Activated T-helper 17 cell treated with anti-CD3 and anti-CD28 coated beads, Interleukin-2, amount 50 U/mL, for 72 hours (primary cell): ENCODE measurements at regions not wholly inside any gene's neighbourhood (a gene's known extent, or its start where the extent isn't known, plus 50 kb on each side); places are given as distances from the start of the nearest gene placed in this dataset.
"Not testable (repeated sequence)": the region's sequence is repeated elsewhere in the genome, so short reads cannot be mapped to it uniquely, and the experiment has no call there.

ENCODE experiments used
- ATAC-seq: fragments of 150-1000 bp; cut with Tn5 transposase; replicated peaks from 2 replicates; pipeline ENCODE4 v1.10.0; 2021; ENCODE audit warnings: mild to moderate bottlenecking, moderate library complexity
- H3K27ac Mint-ChIP-seq: one replicate; pipeline ENCODE4 v1.8.0; 2022; ENCODE audit warnings: mixed read lengths
- H3K27me3 Mint-ChIP-seq: one replicate; pipeline ENCODE4 v1.8.0; 2022; ENCODE audit warnings: mixed read lengths
- H3K36me3 Mint-ChIP-seq: one replicate; pipeline ENCODE4 v1.8.0; 2022; ENCODE audit warnings: low read depth, mild to moderate bottlenecking, mixed read lengths
- H3K4me1 Mint-ChIP-seq: one replicate; pipeline ENCODE4 v1.8.0; 2022; ENCODE audit warnings: mixed read lengths
- H3K4me3 Mint-ChIP-seq: one replicate; pipeline ENCODE4 v1.8.0; 2022; ENCODE audit warnings: mild to moderate bottlenecking, mixed read lengths
- H3K9me3 Mint-ChIP-seq: one replicate; pipeline ENCODE4 v1.8.0; 2022; ENCODE audit warnings: mixed read lengths

DNA sequence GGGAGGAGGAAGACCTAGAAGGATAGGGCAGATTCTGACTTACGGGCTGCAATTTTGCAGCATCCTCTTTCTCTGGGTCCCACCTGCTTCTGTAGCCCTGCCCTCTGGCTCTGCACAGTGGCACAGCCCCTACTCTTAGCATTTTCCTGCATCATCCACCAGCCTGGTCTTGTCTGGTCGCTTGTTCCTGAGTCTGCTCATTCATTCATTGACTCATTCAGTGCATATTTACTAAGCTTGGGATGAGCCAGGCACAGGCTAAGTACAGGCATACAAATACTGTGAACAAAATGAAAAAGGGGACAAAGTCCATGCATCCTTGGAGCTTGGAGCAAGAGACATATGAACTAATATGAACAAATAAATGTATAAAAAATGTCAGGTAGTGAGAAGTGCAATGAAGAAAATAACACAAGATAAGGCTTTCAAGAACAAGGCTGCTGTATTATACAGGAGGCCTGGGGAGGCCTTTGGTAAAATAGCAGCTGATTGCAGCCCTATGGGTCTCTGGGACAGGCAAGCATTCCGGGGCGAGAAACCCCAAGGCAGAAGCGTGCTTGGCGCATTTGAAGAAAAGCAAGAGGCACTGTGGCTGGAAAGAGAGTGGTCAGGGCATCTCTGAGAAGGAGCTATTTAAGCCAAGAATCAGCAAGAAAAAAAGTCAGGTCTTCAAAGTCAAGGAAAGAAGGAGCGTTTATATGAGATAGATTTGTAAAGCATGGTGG, 108.0 kb upstream of the ALX4 start:
- Mint-ChIP-seq H3K4me3 (no peak overlapping the region), H3K4me1 (no peaks in the 10 kb centered on the region), H3K9me3 (no peaks in the 10 kb centered on the region), H3K27me3 (peaks cover 20% of the 10 kb centered on the region), H3K36me3 (no peaks in the 10 kb centered on the region), H3K27ac (no peak overlapping the region)
- no peak for ATAC-seq

DNA sequence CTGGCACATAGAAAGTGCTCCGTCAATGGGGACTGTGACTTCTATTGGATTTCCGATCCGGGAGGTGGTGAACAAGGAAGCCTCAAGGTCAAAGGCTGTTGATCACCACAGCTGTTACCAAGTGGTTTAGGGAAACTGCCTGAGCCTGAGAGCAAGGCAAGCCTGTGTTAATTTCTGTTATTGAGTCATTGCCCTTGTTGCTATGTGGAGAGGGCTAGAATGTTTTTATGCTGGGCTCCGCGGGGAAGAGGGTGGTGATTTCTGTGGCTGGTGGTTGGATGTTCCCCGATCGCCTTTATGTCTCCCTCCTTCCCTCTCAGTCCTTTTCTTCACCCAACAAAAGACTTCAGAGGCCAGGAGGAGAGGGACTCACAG, 108.5 kb upstream of the ALX4 start:
- no peaks in the 10 kb centered on the region for H3K9me3 Mint-ChIP-seq
- no peaks in the 10 kb centered on the region for H3K36me3 Mint-ChIP-seq
- H3K4me3 Mint-ChIP-seq: no peak overlapping the region
- no peaks in the 10 kb centered on the region for H3K4me1 Mint-ChIP-seq
- no peak for ATAC-seq
- peaks cover 26% of the 10 kb centered on the region for H3K27me3 Mint-ChIP-seq
- H3K27ac Mint-ChIP-seq: no peak overlapping the region

DNA sequence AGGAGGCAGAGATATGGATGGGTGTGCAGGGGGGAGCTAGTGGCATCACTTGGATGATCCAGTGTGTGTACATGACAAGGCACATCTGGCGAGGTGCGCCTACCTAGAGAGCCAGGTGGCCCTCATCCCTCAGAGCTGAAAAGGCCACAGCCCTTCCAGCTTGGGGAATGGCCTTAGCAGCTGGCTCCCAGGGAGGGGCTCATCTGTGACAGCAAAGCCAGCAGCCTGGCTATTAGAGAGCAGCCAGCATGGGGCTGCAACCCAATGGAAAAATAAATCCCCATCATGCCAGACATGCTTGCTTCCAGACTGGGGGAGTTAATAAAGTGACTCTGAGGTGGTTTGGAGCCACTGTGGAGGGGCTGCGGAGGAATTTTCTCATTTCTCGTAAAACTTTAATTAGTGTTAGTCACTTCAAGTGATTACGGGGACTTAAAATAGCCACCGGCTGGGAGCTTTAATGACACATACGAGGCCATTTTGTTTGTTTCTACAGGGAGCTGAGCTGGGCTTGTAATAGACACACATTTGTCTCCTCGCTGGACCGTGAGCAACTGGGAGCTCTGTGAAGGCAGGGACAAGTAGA, 111.2 kb upstream of the ALX4 start:
- Mint-ChIP-seq H3K4me3 (no peak overlapping the region), H3K9me3 (no peaks in the 10 kb centered on the region), H3K27me3 (peaks cover 35% of the 10 kb centered on the region), H3K36me3 (no peaks in the 10 kb centered on the region), H3K27ac (no peak overlapping the region), H3K4me1 (no peaks in the 10 kb centered on the region)
- no peak for ATAC-seq

- no peaks in the 10 kb centered on the region for H3K9me3 Mint-ChIP-seq
- no peak overlapping the region for H3K27ac Mint-ChIP-seq
- H3K27me3 Mint-ChIP-seq: peaks cover 45% of the 10 kb centered on the region
- no peak overlapping the region for H3K4me3 Mint-ChIP-seq
- no peaks in the 10 kb centered on the region for H3K4me1 Mint-ChIP-seq
- no peak for ATAC-seq
- H3K36me3 Mint-ChIP-seq: no peaks in the 10 kb centered on the region
Measured at GRCh38 chr11:44423289-44423688, 113.3 kb upstream of the ALX4 start.

- H3K36me3 Mint-ChIP-seq: no peaks in the 10 kb centered on the region
- peaks cover 34% of the 10 kb centered on the region for H3K27me3 Mint-ChIP-seq
- no peaks in the 10 kb centered on the region for H3K4me1 Mint-ChIP-seq
- H3K27ac Mint-ChIP-seq: no peak overlapping the region
- no peak for ATAC-seq
- no peaks in the 10 kb centered on the region for H3K9me3 Mint-ChIP-seq
- H3K4me3 Mint-ChIP-seq: no peak overlapping the region
Measured at GRCh38 chr11:44424841-44425240, 114.9 kb upstream of the ALX4 start.

GRCh38 chr11:44426119-44426518, 116.2 kb upstream of the ALX4 start:
- H3K4me3 Mint-ChIP-seq: no peak overlapping the region
- no peak for ATAC-seq
- H3K27ac Mint-ChIP-seq: no peak overlapping the region
- H3K9me3 Mint-ChIP-seq: no peaks in the 10 kb centered on the region
- no peaks in the 10 kb centered on the region for H3K4me1 Mint-ChIP-seq
- H3K27me3 Mint-ChIP-seq: peaks cover 33% of the 10 kb centered on the region
- H3K36me3 Mint-ChIP-seq: no peaks in the 10 kb centered on the region

GRCh38 chr11:44426958-44427357, 117.0 kb upstream of the ALX4 start:
- no peaks in the 10 kb centered on the region for H3K9me3 Mint-ChIP-seq
- peaks cover 35% of the 10 kb centered on the region for H3K27me3 Mint-ChIP-seq
- H3K4me3 Mint-ChIP-seq: no peak overlapping the region
- no peaks in the 10 kb centered on the region for H3K36me3 Mint-ChIP-seq
- H3K27ac Mint-ChIP-seq: no peak overlapping the region
- H3K4me1 Mint-ChIP-seq: no peaks in the 10 kb centered on the region
- no peak for ATAC-seq

DNA sequence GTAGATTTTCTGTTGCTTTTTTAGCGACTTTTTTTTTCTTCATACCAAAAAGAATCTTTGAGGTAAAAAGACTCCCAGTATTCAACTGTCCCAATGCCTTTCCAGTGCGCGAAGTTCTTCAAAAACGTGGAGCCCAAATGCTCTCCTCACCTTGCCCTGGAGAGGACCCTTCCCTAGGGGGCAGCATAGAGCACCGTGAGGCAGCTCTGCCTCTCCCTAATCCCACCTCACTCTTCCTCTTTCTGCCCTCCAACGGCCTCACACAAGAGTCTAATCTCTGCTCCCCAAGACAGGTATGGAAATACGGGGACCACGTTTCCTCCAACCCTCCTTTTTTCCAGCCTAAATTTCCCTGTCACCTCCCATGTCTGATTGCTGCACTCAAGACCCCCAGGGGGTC, 117.5 kb upstream of the ALX4 start:
- ATAC-seq: no peak
- Mint-ChIP-seq H3K4me1 (no peaks in the 10 kb centered on the region), H3K9me3 (no peaks in the 10 kb centered on the region), H3K4me3 (no peak overlapping the region), H3K27me3 (peaks cover 32% of the 10 kb centered on the region), H3K36me3 (no peaks in the 10 kb centered on the region), H3K27ac (no peak overlapping the region)

- Mint-ChIP-seq H3K27me3 (peaks cover 29% of the 10 kb centered on the region), H3K27ac (no peak overlapping the region), H3K4me3 (no peak overlapping the region), H3K36me3 (no peaks in the 10 kb centered on the region), H3K9me3 (no peaks in the 10 kb centered on the region), H3K4me1 (no peaks in the 10 kb centered on the region)
- no peak for ATAC-seq
Measured at GRCh38 chr11:44430140-44430539, 120.2 kb upstream of the ALX4 start.

DNA sequence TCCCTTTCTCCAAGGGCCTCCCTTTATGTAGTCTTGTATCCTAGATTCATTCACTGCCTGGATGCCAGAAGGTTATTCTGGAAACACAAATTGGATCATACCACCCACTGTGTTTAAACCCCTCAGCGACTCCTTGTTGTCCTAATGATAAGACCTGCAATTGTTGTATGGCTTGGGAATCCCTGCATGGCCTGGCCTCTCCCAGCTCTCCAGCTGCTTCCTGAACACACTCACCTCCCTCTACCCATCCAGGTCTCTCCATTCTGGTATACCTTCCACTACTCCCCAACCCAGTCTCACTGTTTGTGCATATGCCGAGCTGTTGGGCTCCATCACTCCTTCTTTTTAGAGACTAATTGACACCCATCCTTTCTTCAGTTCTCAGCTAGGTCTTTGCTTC, 124.3 kb upstream of the ALX4 start:
- no peak overlapping the region for H3K4me3 Mint-ChIP-seq
- no peaks in the 10 kb centered on the region for H3K9me3 Mint-ChIP-seq
- H3K4me1 Mint-ChIP-seq: no peaks in the 10 kb centered on the region
- peaks cover 39% of the 10 kb centered on the region for H3K27me3 Mint-ChIP-seq
- ATAC-seq: no peak
- H3K36me3 Mint-ChIP-seq: no peaks in the 10 kb centered on the region
- H3K27ac Mint-ChIP-seq: no peak overlapping the region

- Mint-ChIP-seq H3K27me3 (peaks cover 40% of the 10 kb centered on the region), H3K9me3 (no peaks in the 10 kb centered on the region), H3K27ac (no peak overlapping the region), H3K4me1 (no peaks in the 10 kb centered on the region), H3K4me3 (no peak overlapping the region), H3K36me3 (no peaks in the 10 kb centered on the region)
- ATAC-seq: no peak
Measured at GRCh38 chr11:44437122-44437521, 127.2 kb upstream of the ALX4 start.

- ATAC-seq, H3K9me3 Mint-ChIP-seq, H3K4me3 Mint-ChIP-seq, H3K4me1 Mint-ChIP-seq, H3K27ac Mint-ChIP-seq, H3K36me3 Mint-ChIP-seq: not testable (repeated sequence)
- H3K27me3 Mint-ChIP-seq: peaks cover 22% of the 10 kb centered on the region
Measured at GRCh38 chr11:44442893-44443673, 122.4 kb upstream of the CD82 start.

GRCh38 chr11:44443836-44444769, 121.4 kb upstream of the CD82 start:
- no peak overlapping the region for H3K4me3 Mint-ChIP-seq
- no peaks in the 10 kb centered on the region for H3K4me1 Mint-ChIP-seq
- H3K36me3 Mint-ChIP-seq: no peaks in the 10 kb centered on the region
- no peak for ATAC-seq
- H3K9me3 Mint-ChIP-seq: no peaks in the 10 kb centered on the region
- H3K27me3 Mint-ChIP-seq: peaks cover 14% of the 10 kb centered on the region
- H3K27ac Mint-ChIP-seq: no peak overlapping the region

DNA sequence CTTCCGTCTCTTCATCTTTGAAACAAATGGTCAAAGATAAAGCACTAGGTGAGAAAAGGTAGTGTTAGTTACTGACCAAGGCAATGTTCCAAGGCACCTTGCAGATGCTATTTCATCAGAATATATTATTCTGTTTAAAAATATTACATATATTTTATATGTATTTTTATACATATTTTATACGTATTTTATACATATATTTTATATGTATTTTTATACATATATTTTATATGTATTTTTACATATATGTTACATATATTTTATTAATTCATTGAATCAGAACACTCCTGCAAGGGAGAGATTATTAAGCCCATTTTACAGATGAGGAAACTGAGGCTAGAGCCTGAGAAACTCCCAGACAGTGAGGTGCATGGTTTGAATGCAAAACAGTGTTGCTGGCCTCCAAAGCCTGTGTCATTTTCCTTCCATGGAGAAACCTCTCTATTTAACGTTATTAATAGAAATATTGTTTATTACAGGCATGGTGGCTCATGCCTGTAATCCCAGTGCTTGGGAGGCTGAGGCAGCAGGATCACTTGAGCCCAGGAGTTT, 120.6 kb upstream of the CD82 start:
- Mint-ChIP-seq H3K4me3 (no peak overlapping the region), H3K36me3 (no peaks in the 10 kb centered on the region), H3K27ac (no peak overlapping the region), H3K27me3 (peaks cover 9% of the 10 kb centered on the region), H3K9me3 (no peaks in the 10 kb centered on the region), H3K4me1 (no peaks in the 10 kb centered on the region)
- no peak for ATAC-seq
